ENCODE measurements at regions not wholly inside any gene's neighbourhood (a gene's known extent, or its start where the extent isn't known, plus 50 kb on each side); places are given as distances from the start of the nearest gene placed in this dataset.
"Not testable (repeated sequence)": the region's sequence is repeated elsewhere in the genome, so short reads cannot be mapped to it uniquely, and the experiment has no call there.

- not testable (repeated sequence) for H3K27ac ChIP-seq (ENCODE audit: low read depth, low read length); H3K36me3 ChIP-seq (ENCODE audit: insufficient read depth, low read length); H3K27me3 ChIP-seq (ENCODE audit: insufficient read depth, low read length); H3K4me3 ChIP-seq (ENCODE audit: low read length); H3K4me1 ChIP-seq (ENCODE audit: insufficient read depth, low read length); H3K9ac ChIP-seq (ENCODE audit: low read depth, low read length)
- peaks cover 72% of the 10 kb centered on the region for H3K9me3 ChIP-seq (ENCODE audit: insufficient read depth, low read depth, low read length)
- 85% methylated on average over 11 of the region's 12 CpGs for WGBS
Measured at GRCh38 chr22:16696900-16697299, 104.3 kb upstream of the CCT8L2 start.

GRCh38 chr22:16695261-16695660, 102.7 kb upstream of the CCT8L2 start:
- no peak overlapping the region for H3K9ac ChIP-seq (ENCODE audit: low read depth, low read length)
- H3K27me3 ChIP-seq (ENCODE audit: insufficient read depth, low read length): no peaks in the 10 kb centered on the region
- H3K4me1 ChIP-seq (ENCODE audit: insufficient read depth, low read length): no peaks in the 10 kb centered on the region
- no peak overlapping the region for H3K27ac ChIP-seq (ENCODE audit: low read depth, low read length)
- 37% methylated on average over 7 of the region's 7 CpGs for WGBS
- no peaks in the 10 kb centered on the region for H3K36me3 ChIP-seq (ENCODE audit: insufficient read depth, low read length)
- H3K9me3 ChIP-seq (ENCODE audit: insufficient read depth, low read depth, low read length): peaks cover 69% of the 10 kb centered on the region
- H3K4me3 ChIP-seq (ENCODE audit: low read length): no peak overlapping the region

- not testable (repeated sequence) for H3K9ac ChIP-seq (ENCODE audit: low read depth, low read length); H3K4me3 ChIP-seq (ENCODE audit: low read length); H3K27me3 ChIP-seq (ENCODE audit: insufficient read depth, low read length); H3K4me1 ChIP-seq (ENCODE audit: insufficient read depth, low read length); H3K27ac ChIP-seq (ENCODE audit: low read depth, low read length); H3K36me3 ChIP-seq (ENCODE audit: insufficient read depth, low read length)
- H3K9me3 ChIP-seq (ENCODE audit: insufficient read depth, low read depth, low read length): peaks cover 69% of the 10 kb centered on the region
- WGBS: 43% methylated on average over 1 of the region's 3 CpGs
Measured at GRCh38 chr22:16693747-16694146, 101.1 kb upstream of the CCT8L2 start.

- not testable (repeated sequence) for H3K27ac ChIP-seq (ENCODE audit: low read depth, low read length); H3K9ac ChIP-seq (ENCODE audit: low read depth, low read length); H3K4me3 ChIP-seq (ENCODE audit: low read length); H3K27me3 ChIP-seq (ENCODE audit: insufficient read depth, low read length); H3K36me3 ChIP-seq (ENCODE audit: insufficient read depth, low read length); H3K4me1 ChIP-seq (ENCODE audit: insufficient read depth, low read length)
- H3K9me3 ChIP-seq (ENCODE audit: insufficient read depth, low read depth, low read length): peaks cover 58% of the 10 kb centered on the region
- WGBS: 50% methylated on average over 1 of the region's 1 CpG
Measured at GRCh38 chr22:16689358-16689757, 96.7 kb upstream of the CCT8L2 start.

GRCh38 chr22:16681290-16681689, 88.7 kb upstream of the CCT8L2 start:
- WGBS: no CpG with 5 or more reads among the region's 1 CpG
- not testable (repeated sequence) for H3K36me3 ChIP-seq (ENCODE audit: insufficient read depth, low read length); H3K27me3 ChIP-seq (ENCODE audit: insufficient read depth, low read length); H3K27ac ChIP-seq (ENCODE audit: low read depth, low read length); H3K9ac ChIP-seq (ENCODE audit: low read depth, low read length); H3K4me3 ChIP-seq (ENCODE audit: low read length); H3K4me1 ChIP-seq (ENCODE audit: insufficient read depth, low read length)
- peaks cover 60% of the 10 kb centered on the region for H3K9me3 ChIP-seq (ENCODE audit: insufficient read depth, low read depth, low read length)

- H3K4me1 ChIP-seq (ENCODE audit: insufficient read depth, low read length); H3K9ac ChIP-seq (ENCODE audit: low read depth, low read length); H3K36me3 ChIP-seq (ENCODE audit: insufficient read depth, low read length); H3K27ac ChIP-seq (ENCODE audit: low read depth, low read length); H3K27me3 ChIP-seq (ENCODE audit: insufficient read depth, low read length); H3K4me3 ChIP-seq (ENCODE audit: low read length): not testable (repeated sequence)
- peaks cover 58% of the 10 kb centered on the region for H3K9me3 ChIP-seq (ENCODE audit: insufficient read depth, low read depth, low read length)
- WGBS: 66% methylated on average over 3 of the region's 4 CpGs
Measured at GRCh38 chr22:16680209-16680899, 87.7 kb upstream of the CCT8L2 start.

GRCh38 chr22:16679191-16679834, 86.7 kb upstream of the CCT8L2 start:
- H3K27ac ChIP-seq (ENCODE audit: low read depth, low read length); H3K9ac ChIP-seq (ENCODE audit: low read depth, low read length); H3K27me3 ChIP-seq (ENCODE audit: insufficient read depth, low read length); H3K4me1 ChIP-seq (ENCODE audit: insufficient read depth, low read length); H3K4me3 ChIP-seq (ENCODE audit: low read length); H3K36me3 ChIP-seq (ENCODE audit: insufficient read depth, low read length): not testable (repeated sequence)
- H3K9me3 ChIP-seq (ENCODE audit: insufficient read depth, low read depth, low read length): peaks cover 59% of the 10 kb centered on the region
- WGBS: 88% methylated on average over 4 of the region's 5 CpGs

- peaks cover 58% of the 10 kb centered on the region for H3K9me3 ChIP-seq (ENCODE audit: insufficient read depth, low read depth, low read length)
- H3K27me3 ChIP-seq (ENCODE audit: insufficient read depth, low read length); H3K9ac ChIP-seq (ENCODE audit: low read depth, low read length); H3K36me3 ChIP-seq (ENCODE audit: insufficient read depth, low read length); H3K4me3 ChIP-seq (ENCODE audit: low read length); H3K4me1 ChIP-seq (ENCODE audit: insufficient read depth, low read length); H3K27ac ChIP-seq (ENCODE audit: low read depth, low read length): not testable (repeated sequence)
- 55% methylated on average over 3 of the region's 5 CpGs for WGBS
Measured at GRCh38 chr22:16673433-16673832, 80.8 kb upstream of the CCT8L2 start.

GRCh38 chr22:16665610-16666009, 73.0 kb upstream of the CCT8L2 start:
- not testable (repeated sequence) for H3K9ac ChIP-seq (ENCODE audit: low read depth, low read length); H3K4me3 ChIP-seq (ENCODE audit: low read length); H3K36me3 ChIP-seq (ENCODE audit: insufficient read depth, low read length); H3K4me1 ChIP-seq (ENCODE audit: insufficient read depth, low read length); H3K27me3 ChIP-seq (ENCODE audit: insufficient read depth, low read length); H3K27ac ChIP-seq (ENCODE audit: low read depth, low read length)
- 55% methylated on average over 1 of the region's 2 CpGs for WGBS
- peaks cover 23% of the 10 kb centered on the region for H3K9me3 ChIP-seq (ENCODE audit: insufficient read depth, low read depth, low read length)

- not testable (repeated sequence) for H3K4me3 ChIP-seq (ENCODE audit: low read length); H3K27ac ChIP-seq (ENCODE audit: low read depth, low read length); H3K4me1 ChIP-seq (ENCODE audit: insufficient read depth, low read length); H3K27me3 ChIP-seq (ENCODE audit: insufficient read depth, low read length); H3K36me3 ChIP-seq (ENCODE audit: insufficient read depth, low read length); H3K9ac ChIP-seq (ENCODE audit: low read depth, low read length)
- 38% methylated on average over 1 of the region's 2 CpGs for WGBS
- H3K9me3 ChIP-seq (ENCODE audit: insufficient read depth, low read depth, low read length): peaks cover 19% of the 10 kb centered on the region
Measured at GRCh38 chr22:16662330-16662729, 69.7 kb upstream of the CCT8L2 start.

GRCh38 chr22:16660989-16661388, 68.4 kb upstream of the CCT8L2 start:
- H3K4me1 ChIP-seq (ENCODE audit: insufficient read depth, low read length); H3K27ac ChIP-seq (ENCODE audit: low read depth, low read length); H3K36me3 ChIP-seq (ENCODE audit: insufficient read depth, low read length); H3K4me3 ChIP-seq (ENCODE audit: low read length); H3K9ac ChIP-seq (ENCODE audit: low read depth, low read length); H3K27me3 ChIP-seq (ENCODE audit: insufficient read depth, low read length): not testable (repeated sequence)
- WGBS: 74% methylated on average over 8 of the region's 8 CpGs
- peaks cover 27% of the 10 kb centered on the region for H3K9me3 ChIP-seq (ENCODE audit: insufficient read depth, low read depth, low read length)

GRCh38 chr22:16660570-16660969, 68.0 kb upstream of the CCT8L2 start:
- not testable (repeated sequence) for H3K4me1 ChIP-seq (ENCODE audit: insufficient read depth, low read length); H3K9ac ChIP-seq (ENCODE audit: low read depth, low read length); H3K4me3 ChIP-seq (ENCODE audit: low read length); H3K27ac ChIP-seq (ENCODE audit: low read depth, low read length); H3K36me3 ChIP-seq (ENCODE audit: insufficient read depth, low read length); H3K27me3 ChIP-seq (ENCODE audit: insufficient read depth, low read length)
- H3K9me3 ChIP-seq (ENCODE audit: insufficient read depth, low read depth, low read length): peaks cover 27% of the 10 kb centered on the region
- 86% methylated on average over 13 of the region's 13 CpGs for WGBS

All from HUES64 (cell line).